NCI-H345 treated with DMSO at 0.1 percent for 48 hours (cell line): ENCODE measurements at regions not wholly inside any gene's neighbourhood (a gene's known extent, or its start where the extent isn't known, plus 50 kb on each side); places are given as distances from the start of the nearest gene placed in this dataset.

ENCODE experiments used
- DNase-seq: peaks from one replicate; lab custom pipeline; 2025; ENCODE audit not compliant: unreplicated experiment; lab: John Stamatoyannopoulos, UW

DNA sequence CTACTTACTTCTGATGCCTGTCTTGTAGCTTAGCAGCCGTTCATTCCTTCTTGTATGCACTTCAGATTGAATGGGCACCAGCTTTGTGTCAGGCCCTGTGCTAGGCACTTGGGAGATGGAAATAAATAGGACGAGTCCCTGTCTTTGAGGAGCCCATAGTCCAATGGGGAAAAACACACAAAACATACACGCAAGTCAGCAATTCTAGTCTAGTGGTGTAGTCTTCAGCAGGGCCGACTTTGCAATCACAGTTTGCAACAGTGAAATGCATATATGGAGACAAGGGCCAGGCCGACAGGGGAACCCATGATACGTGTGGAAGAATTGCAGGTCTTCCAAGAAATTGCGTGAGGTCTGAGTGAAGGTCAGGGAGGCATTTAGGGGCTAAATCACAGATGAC, 262.6 kb downstream of the MAF start:
- no peak for DNase-seq

DNA sequence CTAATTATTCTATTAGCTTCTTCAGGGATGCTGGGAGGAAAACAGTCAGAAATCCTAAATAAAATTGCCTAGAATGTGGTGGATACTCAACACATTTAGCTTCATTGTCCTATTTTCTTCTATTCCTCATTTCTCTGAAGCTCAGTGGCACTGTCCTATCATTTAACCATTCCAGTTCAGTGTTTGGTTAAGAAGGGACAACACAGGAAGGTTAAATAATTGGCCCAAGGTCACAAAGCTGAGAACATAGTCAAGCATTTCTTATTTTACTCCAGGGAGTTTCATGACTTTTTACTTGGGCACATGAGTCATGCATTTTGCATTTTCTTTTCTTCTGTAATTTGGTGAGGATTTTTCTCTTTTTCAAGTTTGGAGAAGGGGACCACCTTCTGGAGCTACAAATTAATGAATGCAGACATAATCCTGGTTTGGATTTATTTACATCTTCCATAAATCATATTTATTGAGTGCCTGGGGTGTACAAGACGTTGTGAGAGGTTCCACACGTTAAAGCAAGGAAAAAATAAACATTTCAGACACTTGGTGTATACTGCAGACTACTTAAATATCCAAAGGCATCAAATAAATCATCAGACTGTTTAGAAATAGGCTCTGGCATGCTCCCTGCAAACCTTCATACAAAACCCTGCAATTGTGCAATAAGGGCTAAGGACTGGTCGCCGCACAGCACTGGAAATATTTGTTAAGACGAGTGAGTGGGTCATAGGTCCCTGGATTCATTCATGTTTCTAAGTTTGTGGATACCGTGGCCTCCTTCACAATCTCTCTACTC, 263.9 kb downstream of the MAF start:
- no peak for DNase-seq

DNA sequence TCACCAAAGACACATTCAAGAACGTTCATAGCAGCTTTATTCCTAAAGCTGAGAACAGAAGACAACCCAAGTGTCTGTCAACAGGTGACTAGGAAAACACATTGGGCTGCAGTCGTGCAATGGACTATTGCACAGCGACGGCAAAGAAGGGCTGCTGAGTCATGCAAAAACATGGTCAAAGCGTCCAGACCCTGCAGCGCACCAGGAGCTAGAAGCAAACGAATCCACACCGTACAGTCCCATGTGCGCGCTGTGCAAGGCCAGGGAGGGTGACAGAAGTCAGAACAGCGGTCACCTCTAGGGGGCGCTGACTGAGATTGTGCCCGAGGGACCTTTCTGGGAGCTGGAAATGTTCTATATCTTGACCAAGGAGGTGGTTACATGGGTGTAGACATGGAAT, 266.4 kb downstream of the MAF start:
- DNase-seq = no peak

DNA sequence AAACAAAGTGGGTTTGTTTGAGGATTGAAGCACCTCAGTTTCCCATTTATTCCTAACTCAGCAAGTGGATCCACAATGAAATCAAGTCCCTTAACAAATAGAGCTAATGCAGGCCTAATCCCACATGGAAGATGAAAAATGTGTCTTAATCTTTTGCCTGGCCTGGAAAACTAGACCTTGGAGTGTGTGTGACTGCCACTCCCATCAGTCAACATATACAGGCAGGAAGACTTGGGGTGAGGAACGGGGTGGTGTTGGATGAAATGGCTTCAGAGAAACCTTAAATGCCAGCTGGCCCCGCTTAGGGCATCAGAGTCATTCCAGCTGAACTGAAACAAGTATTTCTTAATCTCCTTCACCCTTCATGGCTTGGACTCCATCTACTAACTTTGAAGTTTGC, 269.5 kb downstream of the MAF start:
- no peak for DNase-seq

DNA sequence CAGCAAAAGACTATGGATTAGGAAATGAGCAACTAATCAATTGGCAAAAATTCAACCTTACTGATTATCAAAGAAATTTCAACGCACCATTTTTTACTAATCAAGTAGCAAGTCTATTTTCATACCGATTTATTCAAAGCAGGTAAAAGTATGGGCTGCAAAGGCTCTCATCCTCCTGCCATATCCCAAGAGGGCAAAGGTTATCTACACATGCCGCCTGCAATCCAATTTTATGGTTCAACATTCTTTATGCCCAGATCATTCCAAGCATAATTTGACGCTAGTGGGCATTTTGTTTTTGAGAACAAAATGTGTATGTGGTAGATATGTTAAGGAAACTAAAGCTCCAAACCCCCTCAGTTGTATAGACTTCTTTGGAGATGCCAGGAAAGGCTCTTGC, 270.6 kb downstream of the MAF start:
- no peak for DNase-seq

DNA sequence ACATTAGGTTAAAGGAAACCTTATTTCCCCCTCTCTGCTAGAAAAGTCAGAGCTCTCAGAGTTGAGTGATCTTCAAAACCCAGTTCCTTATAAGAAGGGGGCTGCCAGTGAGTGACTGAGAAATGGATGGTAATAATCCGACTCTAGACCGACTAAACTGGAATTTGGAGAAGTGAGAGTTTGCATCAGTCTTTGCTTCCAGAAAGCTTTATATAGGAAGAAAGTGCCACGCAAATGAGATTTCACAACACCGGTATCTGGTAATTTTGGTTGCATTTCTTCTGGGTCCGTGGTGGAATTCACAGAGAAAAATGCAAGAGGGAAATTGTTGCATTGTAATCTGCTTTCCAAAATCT, 271.4 kb downstream of the MAF start:
- no peak for DNase-seq

DNA sequence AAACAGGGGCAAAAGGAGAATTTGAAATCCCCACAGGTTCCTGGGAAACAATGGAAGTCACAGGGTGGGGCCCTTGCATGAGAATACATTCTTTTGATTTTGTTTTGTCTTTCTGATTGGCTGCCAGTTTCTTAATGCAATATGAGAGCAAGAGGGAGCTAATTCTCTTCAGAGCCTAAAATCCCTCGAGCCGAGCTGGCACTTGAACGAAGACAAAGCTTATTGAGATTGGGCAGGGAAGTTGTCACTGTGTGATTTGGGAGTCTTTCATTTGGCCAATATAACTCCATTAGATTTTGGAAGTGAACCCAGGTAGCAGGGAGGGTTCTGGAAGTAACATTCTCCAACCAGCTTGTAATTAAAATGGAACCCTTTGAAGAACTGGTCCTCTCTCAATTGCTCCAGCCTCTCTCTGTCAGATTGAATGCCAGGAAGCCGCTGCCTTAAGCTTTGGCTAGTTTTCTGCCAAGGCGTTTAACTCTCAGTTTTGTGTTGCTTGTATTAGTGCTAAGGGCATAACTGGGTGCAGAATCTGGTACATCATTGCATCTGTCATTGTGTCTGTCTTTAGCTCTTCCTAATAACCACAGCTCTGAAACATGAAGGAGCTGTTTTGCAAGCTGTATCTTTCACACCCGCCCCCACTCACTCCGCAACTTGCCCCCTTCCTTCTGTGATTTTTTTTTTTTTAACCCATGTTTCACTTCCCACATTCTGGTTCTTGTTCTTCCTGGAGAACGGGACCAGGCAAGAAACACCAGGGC, 272.0 kb downstream of the MAF start:
- DNase-seq = no peak

DNA sequence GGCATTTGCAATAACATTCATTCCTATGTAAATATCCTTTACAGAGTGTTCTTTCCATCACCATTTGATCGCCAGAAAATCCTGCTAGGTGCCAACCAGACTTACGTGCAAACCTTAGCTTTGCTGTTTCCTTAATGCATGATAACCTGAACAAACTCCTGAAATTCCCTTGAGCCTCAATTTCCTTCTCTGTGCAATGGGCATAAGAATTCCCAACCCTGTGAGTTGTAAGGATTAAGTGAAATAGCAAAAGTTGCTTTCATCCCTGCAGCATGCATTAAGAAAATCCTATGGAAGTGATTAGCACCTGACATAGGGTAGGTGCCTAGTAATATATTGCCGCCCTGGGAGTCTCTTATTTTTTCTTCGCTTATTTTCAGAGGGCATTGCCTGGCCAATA, 272.7 kb downstream of the MAF start:
- no peak for DNase-seq

DNA sequence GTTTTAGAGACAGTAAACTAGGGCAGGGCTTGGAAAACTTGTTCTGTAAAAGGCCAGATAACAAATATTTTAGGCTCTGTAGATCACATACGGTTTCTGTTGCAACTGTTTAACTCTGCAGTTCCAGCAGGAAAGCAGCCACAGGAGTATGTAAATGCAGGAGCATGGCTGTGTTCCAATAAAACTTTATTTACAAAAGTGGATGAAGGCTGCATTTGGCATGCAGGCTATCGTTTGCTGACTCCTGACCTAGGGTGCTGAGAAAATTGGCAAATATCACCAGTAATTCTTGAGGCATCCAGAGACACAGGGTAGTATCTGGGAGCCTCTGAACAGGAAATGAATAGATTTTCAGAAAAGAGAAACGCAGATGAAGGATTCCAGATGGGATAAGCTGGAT, 274.0 kb downstream of the MAF start:
- no peak for DNase-seq

DNA sequence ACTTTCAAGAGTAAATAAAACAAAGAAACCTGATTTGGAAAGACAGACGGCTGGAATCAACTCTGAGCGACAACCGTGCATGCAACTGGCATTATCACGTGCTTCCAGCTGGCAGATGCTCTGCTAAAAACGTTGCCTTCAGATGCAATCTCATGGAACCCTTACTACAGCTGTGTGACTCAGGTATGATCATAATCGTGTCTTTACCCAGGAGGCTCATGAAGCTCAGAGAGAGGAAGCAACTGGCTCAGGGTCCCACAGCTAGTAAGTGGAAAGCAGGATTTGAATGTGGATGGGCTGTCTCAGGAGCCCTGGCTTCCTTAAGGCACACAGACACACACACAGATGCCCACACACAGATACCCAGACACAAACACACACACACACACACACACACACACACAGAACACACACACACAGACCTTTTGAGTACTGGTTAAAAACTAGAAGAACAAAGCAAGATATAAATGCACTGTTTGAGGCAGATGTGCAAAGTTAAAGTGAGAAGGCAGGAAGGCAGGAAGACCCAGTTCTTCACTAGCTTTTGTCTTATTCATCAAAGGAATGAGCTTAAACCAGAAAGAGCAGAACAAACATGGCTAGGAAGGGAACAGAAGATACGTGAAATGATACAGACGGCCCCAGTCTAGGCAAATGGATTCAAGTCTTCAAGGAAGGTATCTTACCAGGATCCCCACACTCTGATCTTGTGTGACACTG, 275.2 kb downstream of the MAF start:
- no peak for DNase-seq

DNA sequence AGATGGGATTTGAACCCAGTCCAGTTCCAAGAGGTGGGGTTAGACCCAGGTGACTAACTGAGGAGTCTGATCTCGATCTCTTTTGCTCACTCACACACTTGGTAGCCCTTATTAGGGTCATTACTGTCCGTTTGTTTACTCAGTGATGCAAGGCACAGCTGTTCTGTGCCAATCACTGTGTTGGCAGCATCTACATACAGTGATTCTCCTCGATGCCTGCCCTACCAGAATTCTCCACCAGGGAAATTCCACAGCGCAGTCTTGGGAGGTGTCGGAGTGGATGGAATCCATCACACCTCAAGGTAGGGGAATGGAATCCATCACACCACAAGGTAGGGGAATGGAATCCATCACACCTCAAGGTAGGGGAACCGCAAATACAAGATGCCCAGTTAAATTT, 279.6 kb downstream of the MAF start:
- DNase-seq = no peak

DNA sequence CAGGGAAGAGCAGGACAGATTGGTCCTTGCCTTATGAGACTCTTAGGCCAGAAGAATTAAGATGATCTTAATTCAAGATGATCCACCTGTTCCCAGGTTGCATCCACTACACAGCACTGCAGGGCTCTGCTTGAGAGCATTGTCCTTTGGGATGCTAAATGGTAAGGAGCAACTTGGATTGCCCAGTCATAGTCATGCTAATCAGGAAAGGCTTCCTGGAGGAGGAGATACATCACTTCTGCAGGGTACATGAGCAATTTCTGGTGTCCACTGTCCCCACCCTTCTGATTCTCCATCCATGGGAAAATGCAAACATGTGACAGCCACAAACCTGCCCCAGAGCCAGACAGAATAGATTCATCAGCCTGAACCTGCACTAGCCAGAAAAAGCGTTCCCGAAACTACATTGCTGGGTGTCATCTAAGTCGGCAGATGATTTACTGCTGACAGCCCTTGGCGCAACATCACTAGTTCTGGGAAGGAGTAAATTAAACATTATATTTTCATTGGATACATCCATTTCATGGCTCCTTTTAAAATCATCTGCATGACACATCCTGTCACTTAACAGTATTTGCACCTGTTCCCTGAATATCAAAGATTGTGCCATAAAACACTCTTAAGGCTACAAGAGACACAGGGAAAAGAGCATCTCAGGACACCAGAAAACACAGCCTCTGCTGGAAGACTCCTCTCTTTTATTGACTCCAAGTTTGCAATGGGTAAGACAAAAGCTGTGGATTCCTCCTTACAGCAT, 282.2 kb downstream of the MAF start:
- DNase-seq = no peak

DNA sequence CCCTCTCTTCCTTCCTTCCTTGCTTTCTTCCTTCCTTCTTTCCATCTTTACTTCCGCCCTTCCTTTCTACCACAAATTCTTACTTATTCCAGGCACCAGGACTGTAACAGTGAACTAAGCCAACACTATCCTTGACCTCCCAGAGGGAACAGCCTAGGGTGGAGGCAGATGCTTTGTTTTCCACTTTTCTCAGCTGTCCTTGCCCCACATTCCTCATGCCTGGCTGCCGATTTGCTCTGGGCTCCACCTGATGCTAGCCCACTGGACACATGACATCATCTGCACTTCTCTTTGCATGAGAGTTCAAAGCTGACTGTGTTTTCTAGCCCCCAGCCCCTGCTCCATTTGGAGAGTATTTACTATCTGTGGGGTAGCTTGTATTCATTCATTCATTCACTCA, 283.0 kb downstream of the MAF start:
- DNase-seq = no peak

DNA sequence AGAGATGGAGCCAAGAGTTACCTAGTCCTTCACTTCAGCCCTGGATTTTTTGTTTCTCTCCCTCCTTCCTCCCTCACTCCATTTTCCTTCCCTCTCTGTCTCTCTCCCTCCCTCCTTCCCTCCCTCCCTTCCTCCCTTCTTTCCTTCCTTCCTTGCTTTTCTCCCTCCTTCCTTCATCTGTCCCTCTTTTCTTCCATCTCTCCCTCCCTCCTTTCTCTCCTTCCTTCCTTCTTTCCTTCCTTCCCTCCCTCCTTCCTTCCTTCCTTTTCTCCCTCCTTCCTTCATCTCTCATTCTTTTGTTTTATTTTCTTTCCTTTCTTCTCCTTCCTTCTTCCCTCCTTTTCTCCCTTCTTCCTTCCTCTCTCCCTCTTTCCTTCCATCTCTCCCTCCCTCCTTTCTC, 283.5 kb downstream of the MAF start:
- DNase-seq = no peak

DNA sequence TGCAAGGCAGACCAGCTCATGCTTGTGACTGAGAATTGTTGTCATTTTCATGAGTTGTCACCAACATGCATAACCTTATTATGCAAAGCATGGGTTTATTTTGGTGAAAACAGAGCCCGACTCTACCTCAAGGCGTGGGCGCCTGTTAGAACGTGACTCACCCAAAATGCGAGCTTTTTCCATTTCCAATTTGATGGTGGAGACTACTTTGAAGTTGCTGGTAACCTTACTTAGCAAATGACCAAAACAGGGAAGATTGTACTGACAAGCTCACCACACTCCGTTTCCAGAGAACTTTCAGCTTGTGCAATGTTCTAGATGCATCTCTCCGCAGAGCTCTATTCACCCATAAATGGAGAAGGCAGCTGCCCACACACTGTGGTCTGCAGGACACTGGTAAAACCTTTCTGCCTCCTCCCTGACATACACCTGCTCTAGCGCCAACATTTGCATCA, 284.5 kb downstream of the MAF start:
- DNase-seq = no peak

DNA sequence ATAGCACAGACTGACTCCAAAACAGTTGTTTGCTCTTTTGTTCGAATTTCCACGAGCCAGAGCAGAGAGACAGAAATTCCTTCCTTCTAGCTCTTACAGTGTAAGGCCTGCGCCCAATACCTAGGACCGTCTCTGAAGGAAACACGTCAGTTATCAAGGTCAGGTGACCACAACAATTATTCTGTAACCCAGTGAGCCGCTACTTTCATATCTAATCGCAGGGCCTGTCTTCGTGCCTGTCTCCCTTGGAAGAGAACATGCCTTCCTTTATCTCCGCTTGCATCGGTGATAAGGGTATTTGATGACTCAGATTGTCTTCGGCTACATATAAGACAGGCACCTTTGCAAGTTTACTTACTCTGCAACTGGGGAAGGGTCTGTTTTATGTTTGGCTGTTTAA, 288.0 kb downstream of the MAF start:
- DNase-seq = no peak

DNA sequence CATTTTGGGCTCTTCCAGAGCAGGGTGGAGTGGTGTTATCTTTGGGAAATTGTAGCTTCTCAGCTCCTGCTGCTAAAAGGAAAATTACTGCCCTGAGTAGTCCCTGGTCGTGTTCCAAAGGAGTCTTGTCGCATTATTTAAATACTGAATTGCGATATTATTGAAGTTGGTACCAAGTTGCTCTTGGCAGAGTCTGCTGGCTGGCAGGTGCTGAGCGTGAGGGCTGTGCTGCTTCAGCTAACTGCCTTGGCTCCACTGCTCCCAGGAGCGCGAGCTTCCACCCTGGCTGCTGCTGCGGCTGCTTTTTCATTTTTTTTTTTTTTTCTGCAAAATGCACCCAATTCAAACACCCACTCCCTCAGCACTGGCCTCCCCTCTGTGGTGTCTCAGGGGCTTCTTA, 289.8 kb downstream of the MAF start:
- no peak for DNase-seq

DNA sequence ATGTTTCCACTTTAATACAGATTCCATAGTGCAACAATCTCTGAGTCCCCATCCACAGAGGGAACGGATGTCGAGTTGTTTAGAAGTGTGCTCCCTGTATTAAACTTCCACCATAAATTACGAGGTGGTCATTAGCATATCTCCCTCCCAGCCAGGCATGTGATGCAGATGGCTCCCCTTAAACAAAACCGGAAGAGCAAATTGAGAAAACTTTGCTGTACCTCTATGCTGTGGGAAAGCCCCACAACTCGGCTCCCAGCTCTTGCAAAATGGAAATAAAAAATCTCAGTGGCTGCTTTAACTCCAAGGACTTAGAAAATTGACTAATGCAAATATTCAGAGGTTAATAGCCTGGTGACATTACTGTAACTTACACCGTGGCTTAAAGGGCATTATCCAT, 290.9 kb downstream of the MAF start:
- no peak for DNase-seq

DNA sequence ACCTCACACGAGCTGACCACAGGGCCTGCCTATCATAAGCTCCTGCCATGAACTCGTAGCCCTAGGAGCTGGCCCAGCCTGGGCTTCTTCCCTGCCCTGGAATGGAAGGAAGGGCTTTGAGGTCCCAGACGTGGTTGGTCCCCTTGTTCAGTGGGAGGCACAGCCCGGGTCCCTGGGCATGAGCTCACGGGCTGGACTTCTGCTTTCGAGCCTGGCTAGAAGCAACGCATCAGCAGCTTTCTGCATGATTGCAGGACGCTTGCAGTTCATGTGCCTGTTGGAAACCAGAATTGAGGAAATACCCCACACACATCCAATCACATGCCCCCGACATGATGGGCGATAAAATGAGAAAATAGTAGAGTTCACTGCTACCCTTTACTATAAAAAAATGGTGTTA, 293.3 kb downstream of the MAF start:
- no peak for DNase-seq

DNA sequence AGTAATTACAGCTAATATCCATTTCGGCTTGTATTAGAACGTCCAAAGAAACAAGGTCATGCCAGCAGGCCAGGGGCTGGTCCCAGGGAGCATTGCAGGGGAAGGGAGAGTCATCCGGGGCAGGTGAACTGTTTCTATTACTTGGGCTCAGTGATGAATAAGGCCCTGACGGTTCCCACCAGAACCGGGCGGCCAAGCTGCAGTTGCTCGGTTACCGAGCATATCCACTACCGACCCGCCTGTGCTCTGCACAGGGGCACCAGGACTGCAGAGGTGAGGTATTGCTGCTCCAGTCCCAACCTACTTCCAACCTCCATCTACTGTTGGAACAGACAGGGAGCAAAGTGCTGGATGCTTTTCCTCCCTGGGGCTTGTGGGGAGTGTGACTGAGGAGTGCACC, 295.5 kb downstream of the MAF start:
- DNase-seq = no peak

DNA sequence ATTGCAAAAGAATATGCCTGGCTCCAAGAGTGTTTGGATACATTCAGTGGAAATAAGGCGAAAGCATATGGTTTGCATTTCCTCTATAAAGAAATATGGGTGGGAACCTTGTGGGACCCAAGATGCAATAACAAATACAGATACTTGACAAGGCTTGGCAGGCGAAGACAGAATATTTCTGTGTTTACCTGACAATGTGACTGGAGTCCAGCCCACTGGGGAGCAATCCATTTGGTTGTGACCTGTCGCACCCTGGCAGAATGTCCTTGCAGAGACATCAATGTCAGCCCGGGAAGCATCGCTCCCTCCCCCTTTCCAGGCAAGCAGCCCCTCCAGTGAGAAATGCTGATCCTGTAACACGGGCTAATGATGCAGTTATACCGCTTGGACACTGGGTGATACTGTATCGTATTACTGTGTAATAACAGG, 296.6 kb downstream of the MAF start:
- DNase-seq = no peak
